Activated CD8-positive, alpha-beta T cell treated with anti-CD3 and anti-CD28 coated beads for 36 hours (primary cell): ENCODE measurements at regions not wholly inside any gene's neighbourhood (a gene's known extent, or its start where the extent isn't known, plus 50 kb on each side); places are given as distances from the start of the nearest gene placed in this dataset.
"Not testable (repeated sequence)": the region's sequence is repeated elsewhere in the genome, so short reads cannot be mapped to it uniquely, and the experiment has no call there.

Experiments used
- ATAC-seq: fragments of 200-7000 bp; cut with Tn5 transposase; one replicate; pipeline ENCODE4 v1.10.0; 2021; ENCODE audit warnings: mild to moderate bottlenecking, moderate library complexity
- CTCF ChIA-PET: fragments of 350-600 bp; sonication (Branson Sonifier 250); formaldehyde crosslinking; loops from one replicate; lab custom pipeline; 2021; ENCODE audit warnings: antibody characterized with exemption; lab: Charles Lee
- POLR2A ChIA-PET: fragments of 350-600 bp; sonication (Branson Sonifier 250); formaldehyde crosslinking; loops from one replicate; lab custom pipeline; 2021; ENCODE audit warnings: antibody characterized with exemption; lab: Charles Lee
- DNase-seq: peaks from one replicate; pipeline ENCODE4 v3.0.0-alpha.2; 2020
- H3K27ac Mint-ChIP-seq: one replicate; pipeline ENCODE4 v1.8.0; 2021; ENCODE audit warnings: mild to moderate bottlenecking, mixed read lengths
- H3K27me3 Mint-ChIP-seq: one replicate; pipeline ENCODE4 v1.8.0; 2021; ENCODE audit warnings: mixed read lengths
- H3K36me3 Mint-ChIP-seq: one replicate; pipeline ENCODE4 v1.8.0; 2021; ENCODE audit warnings: low read depth, mixed read lengths
- H3K4me1 Mint-ChIP-seq: one replicate; pipeline ENCODE4 v1.8.0; 2021; ENCODE audit warnings: low read depth, mixed read lengths
- H3K4me3 Mint-ChIP-seq: one replicate; pipeline ENCODE4 v1.8.0; 2021; ENCODE audit warnings: mild to moderate bottlenecking, moderate library complexity, mixed read lengths
- H3K9me3 Mint-ChIP-seq: one replicate; pipeline ENCODE4 v1.8.0; 2021; ENCODE audit warnings: mixed read lengths
- CTCF ChIP-seq: fragments of 200-600 bp; IDR thresholded peaks from one replicate; pipeline ENCODE4 v1.8.0; 2022; ENCODE audit warnings: antibody characterized with exemption, mild to moderate bottlenecking
- intact Hi-C: fragments of 100-400 bp; cut with micrococcal nuclease; formaldehyde crosslinking; loops from one replicate; pipeline ENCODE4 v1.10.0; 2022

GRCh38 chr22:44646141-44646540 is 55.9 kb upstream of the PRR5 start:
- no peak for TF ChIP-seq CTCF
- no peaks in the 10 kb centered on the region for H3K27me3 Mint-ChIP-seq
- ChIA-PET CTCF (no interaction called here), POLR2A (interaction anchor here (0.7 kb wide), 1 partner anchor 725 kb away, joined by 3 read pairs; no protein-coding TSS in a partner anchor)
- H3K4me3 Mint-ChIP-seq: no peak overlapping the region
- H3K4me1 Mint-ChIP-seq: no peaks in the 10 kb centered on the region
- ATAC-seq (no peak), DNase-seq (no peak)
- intact Hi-C loops: no loop called here
- H3K36me3 Mint-ChIP-seq: no peaks in the 10 kb centered on the region
- H3K27ac Mint-ChIP-seq: no peak overlapping the region
- no peaks in the 10 kb centered on the region for H3K9me3 Mint-ChIP-seq

GRCh38 chr22:44645531-44645930 is 56.5 kb upstream of the PRR5 start:
- intact Hi-C loops: no loop called here
- TF ChIP-seq CTCF: no peak
- DNase-seq (no peak), ATAC-seq (no peak)
- ChIA-PET POLR2A (no interaction called here), CTCF (no interaction called here)
- Mint-ChIP-seq H3K4me1 (no peaks in the 10 kb centered on the region), H3K27ac (no peak overlapping the region), H3K9me3 (no peaks in the 10 kb centered on the region), H3K27me3 (no peaks in the 10 kb centered on the region), H3K4me3 (no peak overlapping the region), H3K36me3 (no peaks in the 10 kb centered on the region)

- H3K4me1 Mint-ChIP-seq: no peaks in the 10 kb centered on the region
- H3K4me3 Mint-ChIP-seq: no peak overlapping the region
- no peak overlapping the region for H3K27ac Mint-ChIP-seq
- H3K36me3 Mint-ChIP-seq: no peaks in the 10 kb centered on the region
- intact Hi-C loops: no loop called here
- TF ChIP-seq CTCF: no peak
- no peak for DNase-seq
- no peaks in the 10 kb centered on the region for H3K9me3 Mint-ChIP-seq
- no peak for ATAC-seq
- ChIA-PET POLR2A (interaction anchor here (0.5 kb wide), 1 partner anchor 669 kb away, joined by 3 read pairs; no protein-coding TSS in a partner anchor), CTCF (interaction anchor here (1.1 to 1.5 kb wide), 2 partner anchors 40 to 151 kb away, joined by 3 to 5 read pairs; no protein-coding TSS in a partner anchor)
- H3K27me3 Mint-ChIP-seq: no peaks in the 10 kb centered on the region
Measured at GRCh38 chr22:44645083-44645482, 56.9 kb upstream of the PRR5 start.

- H3K4me1 Mint-ChIP-seq, H3K27me3 Mint-ChIP-seq, intact Hi-C loops, POLR2A ChIA-PET, ATAC-seq, DNase-seq, H3K36me3 Mint-ChIP-seq, H3K27ac Mint-ChIP-seq, H3K4me3 Mint-ChIP-seq, H3K9me3 Mint-ChIP-seq: not testable (repeated sequence)
- CTCF ChIA-PET: interaction anchor here (1.5 to 2.0 kb wide), 3 partner anchors 18 to 650 kb away, joined by 4 to 5 read pairs (median 5); no protein-coding TSS in a partner anchor
Measured at GRCh38 chr22:44643526-44644101, 58.4 kb upstream of the PRR5 start.

- Mint-ChIP-seq H3K27ac (no peak overlapping the region), H3K9me3 (no peaks in the 10 kb centered on the region), H3K4me1 (no peaks in the 10 kb centered on the region), H3K4me3 (no peak overlapping the region), H3K27me3 (no peaks in the 10 kb centered on the region), H3K36me3 (no peaks in the 10 kb centered on the region)
- no peak for DNase-seq
- ChIA-PET CTCF (interaction anchor here (1.0 to 2.0 kb wide), 2 partner anchors 15 to 649 kb away, joined by 3 to 4 read pairs; no protein-coding TSS in a partner anchor), POLR2A (no interaction called here)
- no peak for TF ChIP-seq CTCF
- intact Hi-C loops: no loop called here
- ATAC-seq: no peak
Measured at GRCh38 chr22:44642096-44642644, 59.8 kb upstream of the PRR5 start.
